Fibroblast of pulmonary artery (primary cell): ENCODE measurements at regions not wholly inside any gene's neighbourhood (a gene's known extent, or its start where the extent isn't known, plus 50 kb on each side); places are given as distances from the start of the nearest gene placed in this dataset.

Experiments used
- DNase-seq: peaks from one replicate; pipeline ENCODE4 v3.0.0-alpha.2; 2010; ENCODE audit warnings: low read depth
- H3K4me3 ChIP-seq: replicated peaks from 2 replicates; pipeline ENCODE4 v1.5.1; 2011; ENCODE audit warnings: low read depth, mild to moderate bottlenecking, control low read depth, low read length, moderate library complexity
- TF ChIP-seq, protein P1 (sequence below): IDR thresholded peaks from 2 replicates; pipeline ENCODE4 v1.5.1; 2011; ENCODE audit warnings: mild to moderate bottlenecking, control low read depth, low read length, inconsistent platforms; ENCODE audit errors: missing control alignments

DNA sequence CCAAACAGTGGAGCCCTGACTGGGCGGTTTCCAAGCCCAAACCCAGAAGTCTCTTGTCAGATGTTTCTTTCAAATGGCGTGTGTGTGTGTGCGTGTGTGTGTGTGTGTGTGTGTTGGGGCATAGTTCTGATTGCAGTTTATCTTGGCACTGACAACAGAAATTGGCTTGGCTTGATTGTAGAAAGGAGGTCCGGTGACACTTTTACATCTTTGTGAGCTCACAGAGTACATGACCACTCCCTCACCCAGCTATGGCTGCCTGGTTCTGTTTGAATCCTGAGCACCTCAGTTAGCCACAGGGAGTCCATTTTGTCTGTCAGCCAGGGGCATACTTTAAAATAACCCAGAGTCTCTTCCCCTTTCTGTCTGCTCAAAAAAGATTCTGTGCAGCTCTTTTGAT lies 276.3 kb downstream of the CD83 start:
- H3K4me3 ChIP-seq, result no peak overlapping the region
- TF ChIP-seq, protein P1, sequence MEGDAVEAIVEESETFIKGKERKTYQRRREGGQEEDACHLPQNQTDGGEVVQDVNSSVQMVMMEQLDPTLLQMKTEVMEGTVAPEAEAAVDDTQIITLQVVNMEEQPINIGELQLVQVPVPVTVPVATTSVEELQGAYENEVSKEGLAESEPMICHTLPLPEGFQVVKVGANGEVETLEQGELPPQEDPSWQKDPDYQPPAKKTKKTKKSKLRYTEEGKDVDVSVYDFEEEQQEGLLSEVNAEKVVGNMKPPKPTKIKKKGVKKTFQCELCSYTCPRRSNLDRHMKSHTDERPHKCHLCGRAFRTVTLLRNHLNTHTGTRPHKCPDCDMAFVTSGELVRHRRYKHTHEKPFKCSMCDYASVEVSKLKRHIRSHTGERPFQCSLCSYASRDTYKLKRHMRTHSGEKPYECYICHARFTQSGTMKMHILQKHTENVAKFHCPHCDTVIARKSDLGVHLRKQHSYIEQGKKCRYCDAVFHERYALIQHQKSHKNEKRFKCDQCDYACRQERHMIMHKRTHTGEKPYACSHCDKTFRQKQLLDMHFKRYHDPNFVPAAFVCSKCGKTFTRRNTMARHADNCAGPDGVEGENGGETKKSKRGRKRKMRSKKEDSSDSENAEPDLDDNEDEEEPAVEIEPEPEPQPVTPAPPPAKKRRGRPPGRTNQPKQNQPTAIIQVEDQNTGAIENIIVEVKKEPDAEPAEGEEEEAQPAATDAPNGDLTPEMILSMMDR, result no peak
- DNase-seq, result no peak

DNA sequence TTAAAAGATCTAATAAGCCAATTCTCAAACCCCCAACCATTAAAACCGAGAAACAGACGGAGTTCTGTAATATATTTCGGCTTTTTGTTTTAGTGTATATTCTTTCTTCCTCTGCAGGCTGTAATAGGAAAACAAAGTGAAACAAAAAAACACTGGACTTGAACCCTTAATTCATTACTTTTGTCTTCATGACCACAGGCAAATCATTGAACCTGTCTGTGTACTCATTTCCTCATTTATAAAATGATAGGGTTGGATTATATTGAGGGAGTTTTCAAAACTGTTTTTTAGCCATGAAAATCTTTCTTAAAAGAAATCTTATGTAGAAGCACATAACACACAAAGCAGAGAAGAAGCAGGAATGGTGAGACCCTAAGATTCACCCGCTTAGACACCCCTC lies 278.8 kb downstream of the CD83 start:
- no peak for DNase-seq
- TF ChIP-seq, protein P1, result no peak
- no peak overlapping the region for H3K4me3 ChIP-seq

DNA sequence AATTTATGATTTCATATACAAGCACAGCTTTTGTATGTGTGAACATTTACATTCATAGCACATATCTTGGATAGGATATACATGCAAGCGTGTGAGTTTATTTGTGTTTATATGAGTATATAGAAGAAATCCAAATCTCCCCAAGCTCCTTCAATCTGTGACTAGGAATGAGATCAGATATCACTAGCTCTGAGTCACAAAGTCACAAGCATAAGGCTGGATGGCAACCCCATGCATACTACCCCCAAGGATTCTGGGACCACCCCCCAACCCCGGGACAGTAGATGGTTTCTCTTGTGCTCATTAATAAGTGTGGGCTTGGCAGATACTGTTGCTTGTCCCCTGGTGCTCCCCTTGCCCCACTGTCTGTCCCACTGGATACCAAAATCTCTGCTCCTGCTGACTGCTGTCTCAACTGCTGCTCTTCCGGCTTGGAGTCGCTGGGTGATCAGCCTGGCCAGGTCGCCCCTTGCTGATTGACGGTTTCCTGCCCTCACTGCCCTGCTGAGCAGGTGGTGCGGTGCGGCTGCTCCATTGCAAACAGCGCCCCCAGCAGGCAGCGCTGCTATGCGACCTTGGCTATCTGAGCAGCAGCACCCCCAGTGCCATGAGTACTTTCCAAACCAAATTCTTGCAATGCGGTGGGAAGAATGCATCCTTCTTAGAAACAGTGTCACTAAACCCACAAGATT lies 279.4 kb downstream of the CD83 start:
- no peak overlapping the region for H3K4me3 ChIP-seq
- DNase-seq, result no peak

DNA sequence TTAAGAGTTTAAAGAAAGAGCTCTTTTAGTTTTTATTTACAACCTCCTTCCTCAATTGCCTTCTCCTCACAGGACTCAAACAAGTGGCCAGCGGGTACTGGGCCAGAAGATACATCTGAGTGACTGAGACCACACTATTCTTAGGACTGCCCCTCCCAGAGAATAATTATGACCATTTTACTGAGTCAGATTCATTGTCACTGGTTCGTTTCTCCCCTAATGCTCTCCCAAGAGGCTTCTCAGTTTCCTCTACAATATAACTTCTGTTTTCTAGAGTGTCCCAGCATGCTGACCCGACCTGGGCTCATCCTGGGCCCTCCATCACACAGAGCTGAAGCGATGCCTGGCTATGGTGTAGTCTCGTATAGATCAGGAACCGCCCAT lies 279.9 kb downstream of the CD83 start:
- no peak for DNase-seq
- no peak overlapping the region for H3K4me3 ChIP-seq
- TF ChIP-seq, protein P1, result no peak

More for the DNA sequence above, 279.4 kb downstream of the CD83 start:
- TF ChIP-seq, protein P1, result peak; percentile 22

DNA sequence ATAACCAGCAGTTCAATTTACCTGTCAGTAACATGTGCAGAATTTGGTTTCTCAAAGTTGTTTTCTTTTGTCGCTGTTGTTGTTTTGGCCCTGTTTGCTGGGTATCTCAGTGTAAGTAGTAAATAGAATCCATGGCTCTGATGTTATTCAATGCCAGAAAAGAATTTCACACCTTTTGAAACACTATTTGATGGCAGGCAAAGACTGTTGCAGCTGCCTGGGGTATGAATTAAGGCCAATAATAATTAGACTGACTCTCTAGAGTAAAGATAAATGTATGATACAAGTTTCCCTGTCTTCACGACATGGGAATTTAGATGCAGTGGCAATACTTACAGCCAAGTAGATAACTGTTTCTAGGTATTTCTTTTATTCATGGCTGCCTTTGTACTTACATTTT lies 281.4 kb downstream of the CD83 start:
- TF ChIP-seq, protein P1, result no peak
- no peak overlapping the region for H3K4me3 ChIP-seq
- no peak for DNase-seq

DNA sequence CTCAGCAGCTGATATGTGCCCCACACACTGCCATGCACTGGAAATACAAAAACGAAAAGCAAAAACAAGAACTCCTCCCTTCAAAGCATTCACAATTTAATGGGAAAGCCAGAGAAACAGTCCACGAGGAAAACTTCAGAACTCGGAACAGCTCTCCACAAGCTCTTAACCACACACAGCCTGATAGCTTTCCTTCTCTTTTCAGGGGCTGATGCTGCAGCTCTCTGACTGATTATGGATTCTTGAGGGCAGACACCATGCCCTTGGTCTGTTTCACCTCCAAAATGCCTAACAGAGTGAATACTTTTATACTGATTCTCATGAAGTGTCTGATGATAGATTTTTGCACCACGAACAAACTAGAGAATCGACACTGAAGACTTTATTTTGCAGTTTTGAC lies 282.1 kb downstream of the CD83 start:
- TF ChIP-seq, protein P1, result no peak
- H3K4me3 ChIP-seq, result no peak overlapping the region
- no peak for DNase-seq

DNA sequence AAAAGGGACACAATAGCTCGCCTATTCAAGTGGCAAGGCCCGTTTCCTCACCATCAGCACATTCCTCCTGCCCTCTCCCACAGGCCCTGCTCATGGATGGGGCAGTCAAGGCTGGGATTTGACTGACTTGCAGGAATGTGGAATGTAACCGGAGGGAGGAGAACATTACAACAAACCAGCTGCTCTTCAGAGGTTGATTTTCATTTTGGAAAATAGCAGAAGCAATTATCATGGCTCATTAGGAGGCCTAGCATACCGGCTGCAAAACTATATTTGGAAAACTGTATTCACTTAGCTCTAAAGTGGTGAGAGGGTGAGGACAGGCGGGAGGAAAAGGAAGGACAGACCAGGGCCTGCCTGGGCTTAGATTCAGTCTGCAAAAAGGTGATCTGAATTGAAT lies 283.7 kb downstream of the CD83 start:
- no peak for DNase-seq
- TF ChIP-seq, protein P1, result no peak

More for the DNA sequence above, 283.7 kb downstream of the CD83 start:
- H3K4me3 ChIP-seq, result no peak overlapping the region
